GM23338 (cell line): ENCODE measurements at regions not wholly inside any gene's neighbourhood (a gene's known extent, or its start where the extent isn't known, plus 50 kb on each side); places are given as distances from the start of the nearest gene placed in this dataset.

ENCODE experiments used
- ATAC-seq: fragments of 200-7000 bp; cut with Tn5 transposase; 3 replicates; pipeline ENCODE4 v1.9.1; 2020
- DNase-seq: peaks from one replicate; pipeline ENCODE4 v3.0.0-alpha.2; 2015; ENCODE audit warnings: low spot score
- H2AFZ ChIP-seq: fragments of 200-600 bp; sonication (generic); 2 replicates; pipeline ENCODE4 v1.8.0; 2016; ENCODE audit warnings: antibody characterized with exemption, mild to moderate bottlenecking, moderate library complexity
- H3F3A ChIP-seq: fragments of 200-600 bp; sonication (generic); replicated peaks from 2 replicates; pipeline ENCODE4 v1.8.0; 2017; ENCODE audit warnings: antibody characterized with exemption, mixed run types, low read depth
- H3K27ac ChIP-seq: fragments of 200-600 bp; sonication (generic); 2 replicates; pipeline ENCODE4 v1.6.1; 2016; ENCODE audit warnings: low read depth
- H3K27me3 ChIP-seq: fragments of 200-600 bp; sonication (generic); 2 replicates; pipeline ENCODE4 v1.8.0; 2016; ENCODE audit warnings: mild to moderate bottlenecking, mixed run types, moderate library complexity; ENCODE audit not compliant: insufficient read depth
- H3K36me3 ChIP-seq: fragments of 200-600 bp; sonication (generic); 2 replicates; pipeline ENCODE4 v1.8.0; 2016; ENCODE audit warnings: mild to moderate bottlenecking; ENCODE audit not compliant: insufficient read depth
- H3K4me1 ChIP-seq: fragments of 200-600 bp; sonication (generic); 2 replicates; pipeline ENCODE4 v1.8.0; 2016; ENCODE audit warnings: mild to moderate bottlenecking, moderate library complexity; ENCODE audit not compliant: insufficient read depth
- H3K4me2 ChIP-seq: fragments of 200-600 bp; sonication (generic); 2 replicates; pipeline ENCODE4 v1.7.1; 2017; ENCODE audit warnings: mixed run types
- H3K4me3 ChIP-seq: fragments of 200-600 bp; sonication (generic); 2 replicates; pipeline ENCODE4 v1.6.1; 2016; ENCODE audit warnings: mixed run types
- H3K79me2 ChIP-seq: fragments of 200-600 bp; sonication (generic); replicated peaks from 2 replicates; pipeline ENCODE4 v1.8.0; 2017; ENCODE audit warnings: mild to moderate bottlenecking; ENCODE audit not compliant: insufficient read depth
- H3K9me2 ChIP-seq: fragments of 200-600 bp; sonication (generic); 2 replicates; pipeline ENCODE4 v1.8.0; 2017; ENCODE audit not compliant: insufficient read depth
- H4K20me1 ChIP-seq: fragments of 200-600 bp; sonication (generic); replicated peaks from 2 replicates; pipeline ENCODE4 v1.8.0; 2017; ENCODE audit warnings: mild to moderate bottlenecking; ENCODE audit not compliant: insufficient read depth
- H3K27ac Mint-ChIP-seq: 2 replicates; pipeline ENCODE4 v1.8.0; 2020; ENCODE audit warnings: inconsistent platforms, mild to moderate bottlenecking, moderate library complexity, mixed read lengths
- H3K27me3 Mint-ChIP-seq: 3 replicates; pipeline ENCODE4 v1.8.0; 2022; ENCODE audit warnings: low read depth, mild to moderate bottlenecking, moderate library complexity, mixed read lengths, inconsistent platforms; ENCODE audit not compliant: insufficient read depth, poor library complexity
- H3K36me3 Mint-ChIP-seq: 3 replicates; pipeline ENCODE4 v1.8.0; 2021; ENCODE audit warnings: low read depth, mild to moderate bottlenecking, inconsistent platforms, moderate library complexity, mixed read lengths
- H3K4me1 Mint-ChIP-seq: 3 replicates; pipeline ENCODE4 v1.8.0; 2020; ENCODE audit warnings: mild to moderate bottlenecking, inconsistent platforms, mixed read lengths
- H3K4me3 Mint-ChIP-seq: 3 replicates; pipeline ENCODE4 v1.8.0; 2021; ENCODE audit warnings: moderate library complexity, mild to moderate bottlenecking, inconsistent platforms, mixed read lengths
- H3K9me3 Mint-ChIP-seq: 3 replicates; pipeline ENCODE4 v1.8.0; 2020; ENCODE audit warnings: moderate library complexity, mild to moderate bottlenecking, inconsistent platforms, mixed read lengths
- CREB1 ChIP-seq: fragments of 250-450 bp; sonication (Bioruptor Pico); IDR thresholded peaks from 2 replicates; pipeline ENCODE4 v1.5.0; 2020; ENCODE audit warnings: low read depth, mild to moderate bottlenecking, moderate library complexity
- EZH2phosphoT487 ChIP-seq: fragments of 200-600 bp; sonication (generic); IDR thresholded peaks from one replicate; pipeline ENCODE4 v1.8.1; 2018; ENCODE audit warnings: antibody characterized with exemption; ENCODE audit not compliant: unreplicated experiment
- JUNB ChIP-seq: IDR thresholded peaks from one replicate; pipeline ENCODE4 v1.6.1; 2016; ENCODE audit warnings: antibody characterized with exemption; ENCODE audit not compliant: unreplicated experiment
- NANOG ChIP-seq: IDR thresholded peaks from 2 replicates; pipeline ENCODE4 v1.6.1; 2016; ENCODE audit warnings: antibody characterized with exemption, borderline replicate concordance
- POLR2AphosphoS5 ChIP-seq: IDR thresholded peaks from 2 replicates; pipeline ENCODE4 v1.6.1; 2016; ENCODE audit warnings: antibody characterized with exemption, low read depth
- STAT1 ChIP-seq: IDR thresholded peaks from one replicate; pipeline ENCODE4 v1.6.1; 2016; ENCODE audit warnings: antibody characterized with exemption; ENCODE audit not compliant: unreplicated experiment
- ZNF114 ChIP-seq: fragments of 250-450 bp; sonication (Bioruptor Pico); IDR thresholded peaks from 2 replicates; pipeline ENCODE4 v1.5.0; 2020; ENCODE audit warnings: mild to moderate bottlenecking, moderate library complexity
- TF ChIP-seq, protein P1 (sequence below): IDR thresholded peaks from 2 replicates; pipeline ENCODE4 v1.6.1; 2016; ENCODE audit warnings: antibody characterized with exemption
- TF ChIP-seq, protein P2 (sequence below): IDR thresholded peaks from one replicate; pipeline ENCODE4 v1.6.1; 2018; ENCODE audit warnings: antibody characterized with exemption; ENCODE audit not compliant: unreplicated experiment
- TF ChIP-seq, protein P3 (sequence below), 2 experiments: fragments of 200-600 bp in 1 of 2; sonication (generic) in 1 of 2; conservative IDR thresholded peaks; 2 replicates each; pipeline versions ENCODE4 v1.5.1 to v1.6.1; 2016 to 2017; ENCODE audit warnings: antibody characterized with exemption in 2 of 2, low read depth in 2 of 2, mild to moderate bottlenecking in 2 of 2, moderate library complexity in 1 of 2
- TF ChIP-seq, protein P4 (sequence below): fragments of 250-450 bp; sonication (Bioruptor Pico); IDR thresholded peaks from 2 replicates; pipeline ENCODE4 v1.5.0; 2020; ENCODE audit warnings: mild to moderate bottlenecking, moderate library complexity

DNA sequence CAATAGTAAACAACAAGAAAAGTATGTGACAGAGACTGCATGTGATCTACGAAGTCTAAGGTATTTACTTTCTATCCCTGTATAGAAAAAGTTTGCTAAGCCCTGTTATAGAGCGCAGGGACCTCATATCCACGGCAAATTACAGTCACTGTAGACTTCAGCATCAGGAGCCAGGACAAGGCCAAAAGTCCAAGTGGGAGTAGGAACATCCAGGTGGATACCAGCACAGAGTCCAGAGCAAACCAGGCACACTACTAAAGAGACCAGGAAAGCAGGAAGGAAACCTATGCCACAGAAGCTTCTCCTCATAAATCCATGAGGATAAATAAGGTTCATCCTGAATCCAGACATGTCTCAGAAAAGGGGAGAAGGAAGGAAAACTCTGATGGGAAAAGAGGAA, 342.2 kb upstream of the HTR2A start:
- DNase-seq (no peak), ATAC-seq (no peak)
- no peaks in the 10 kb centered on the region for H4K20me1 ChIP-seq
- no peaks in the 10 kb centered on the region for H3K4me1 ChIP-seq
- Mint-ChIP-seq H3K27ac (no peak overlapping the region; the same call in 1 of the 2 replicates), H3K36me3 (no peaks in the 10 kb centered on the region), H3K9me3 (no peaks in the 10 kb centered on the region; the same call in 2 of the 3 replicates), H3K4me1 (no peaks in the 10 kb centered on the region), H3K4me3 (no peak overlapping the region), H3K27me3 (peaks cover 3% of the 10 kb centered on the region)
- no peak overlapping the region for H3K4me2 ChIP-seq
- H3K27ac ChIP-seq = no peak overlapping the region
- 0 out of 2 replicates have a peak, but pooled peaks cover 11% of the 10 kb centered on the region for H3K9me2 ChIP-seq
- H3K4me3 ChIP-seq = no peak overlapping the region
- H3F3A ChIP-seq = no peaks in the 10 kb centered on the region
- H3K79me2 ChIP-seq = no peaks in the 10 kb centered on the region
- no peaks in the 10 kb centered on the region for H3K27me3 ChIP-seq
- H3K36me3 ChIP-seq = no peaks in the 10 kb centered on the region
- H2AFZ ChIP-seq = peak overlapping the region; percentile 83; the same call in 1 of the 2 replicates
- TF ChIP-seq CREB1 (no peak), POLR2AphosphoS5 (no peak), EZH2phosphoT487 (no peak), NANOG (no peak), STAT1 (no peak), ZNF114 (CRISPR knock-in tag) (no peak), JUNB (no peak)
- TF ChIP-seq, protein P1, sequence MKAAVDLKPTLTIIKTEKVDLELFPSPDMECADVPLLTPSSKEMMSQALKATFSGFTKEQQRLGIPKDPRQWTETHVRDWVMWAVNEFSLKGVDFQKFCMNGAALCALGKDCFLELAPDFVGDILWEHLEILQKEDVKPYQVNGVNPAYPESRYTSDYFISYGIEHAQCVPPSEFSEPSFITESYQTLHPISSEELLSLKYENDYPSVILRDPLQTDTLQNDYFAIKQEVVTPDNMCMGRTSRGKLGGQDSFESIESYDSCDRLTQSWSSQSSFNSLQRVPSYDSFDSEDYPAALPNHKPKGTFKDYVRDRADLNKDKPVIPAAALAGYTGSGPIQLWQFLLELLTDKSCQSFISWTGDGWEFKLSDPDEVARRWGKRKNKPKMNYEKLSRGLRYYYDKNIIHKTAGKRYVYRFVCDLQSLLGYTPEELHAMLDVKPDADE = no peak

DNA sequence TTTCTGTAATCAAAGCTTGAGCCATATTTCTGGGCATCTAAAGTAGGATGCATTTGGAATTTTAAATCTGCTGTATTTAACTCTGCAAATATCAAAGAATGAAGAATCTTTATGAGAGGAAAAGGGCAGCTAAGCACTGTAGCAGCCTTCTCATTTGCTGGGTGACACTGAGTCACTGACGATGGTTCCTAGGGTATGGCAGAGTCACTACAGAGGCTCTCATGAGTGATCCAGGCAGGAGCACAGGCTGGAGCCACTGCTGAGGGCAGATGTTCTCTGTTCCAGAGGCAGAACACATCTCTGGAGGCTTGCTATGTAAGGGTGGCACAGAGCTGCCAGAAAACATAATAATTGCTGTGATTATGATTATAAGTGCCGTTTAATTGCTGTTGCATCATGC, 340.7 kb upstream of the HTR2A start:
- no peaks in the 10 kb centered on the region for H3K27me3 ChIP-seq
- no peaks in the 10 kb centered on the region for H3F3A ChIP-seq
- Mint-ChIP-seq H3K27ac (no peak overlapping the region), H3K9me3 (no peaks in the 10 kb centered on the region; the same call in 2 of the 3 replicates), H3K27me3 (peaks cover 3% of the 10 kb centered on the region), H3K4me3 (no peak overlapping the region), H3K4me1 (no peaks in the 10 kb centered on the region; the same call in 2 of the 3 replicates), H3K36me3 (no peaks in the 10 kb centered on the region)
- H2AFZ ChIP-seq = no peak overlapping the region
- no peak for ATAC-seq
- no peak overlapping the region for H3K4me3 ChIP-seq
- H3K4me1 ChIP-seq = no peaks in the 10 kb centered on the region
- no peaks in the 10 kb centered on the region for H3K36me3 ChIP-seq
- no peak overlapping the region for H3K27ac ChIP-seq
- 0 out of 2 replicates have a peak, but pooled peaks cover 11% of the 10 kb centered on the region for H3K9me2 ChIP-seq
- H3K4me2 ChIP-seq = no peak overlapping the region
- H3K79me2 ChIP-seq = no peaks in the 10 kb centered on the region
- H4K20me1 ChIP-seq = no peaks in the 10 kb centered on the region
- no peak for DNase-seq
- no peak for TF ChIP-seq POLR2AphosphoS5
- TF ChIP-seq, protein P2, sequence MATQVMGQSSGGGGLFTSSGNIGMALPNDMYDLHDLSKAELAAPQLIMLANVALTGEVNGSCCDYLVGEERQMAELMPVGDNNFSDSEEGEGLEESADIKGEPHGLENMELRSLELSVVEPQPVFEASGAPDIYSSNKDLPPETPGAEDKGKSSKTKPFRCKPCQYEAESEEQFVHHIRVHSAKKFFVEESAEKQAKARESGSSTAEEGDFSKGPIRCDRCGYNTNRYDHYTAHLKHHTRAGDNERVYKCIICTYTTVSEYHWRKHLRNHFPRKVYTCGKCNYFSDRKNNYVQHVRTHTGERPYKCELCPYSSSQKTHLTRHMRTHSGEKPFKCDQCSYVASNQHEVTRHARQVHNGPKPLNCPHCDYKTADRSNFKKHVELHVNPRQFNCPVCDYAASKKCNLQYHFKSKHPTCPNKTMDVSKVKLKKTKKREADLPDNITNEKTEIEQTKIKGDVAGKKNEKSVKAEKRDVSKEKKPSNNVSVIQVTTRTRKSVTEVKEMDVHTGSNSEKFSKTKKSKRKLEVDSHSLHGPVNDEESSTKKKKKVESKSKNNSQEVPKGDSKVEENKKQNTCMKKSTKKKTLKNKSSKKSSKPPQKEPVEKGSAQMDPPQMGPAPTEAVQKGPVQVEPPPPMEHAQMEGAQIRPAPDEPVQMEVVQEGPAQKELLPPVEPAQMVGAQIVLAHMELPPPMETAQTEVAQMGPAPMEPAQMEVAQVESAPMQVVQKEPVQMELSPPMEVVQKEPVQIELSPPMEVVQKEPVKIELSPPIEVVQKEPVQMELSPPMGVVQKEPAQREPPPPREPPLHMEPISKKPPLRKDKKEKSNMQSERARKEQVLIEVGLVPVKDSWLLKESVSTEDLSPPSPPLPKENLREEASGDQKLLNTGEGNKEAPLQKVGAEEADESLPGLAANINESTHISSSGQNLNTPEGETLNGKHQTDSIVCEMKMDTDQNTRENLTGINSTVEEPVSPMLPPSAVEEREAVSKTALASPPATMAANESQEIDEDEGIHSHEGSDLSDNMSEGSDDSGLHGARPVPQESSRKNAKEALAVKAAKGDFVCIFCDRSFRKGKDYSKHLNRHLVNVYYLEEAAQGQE = no peak
- TF ChIP-seq, protein P3, sequence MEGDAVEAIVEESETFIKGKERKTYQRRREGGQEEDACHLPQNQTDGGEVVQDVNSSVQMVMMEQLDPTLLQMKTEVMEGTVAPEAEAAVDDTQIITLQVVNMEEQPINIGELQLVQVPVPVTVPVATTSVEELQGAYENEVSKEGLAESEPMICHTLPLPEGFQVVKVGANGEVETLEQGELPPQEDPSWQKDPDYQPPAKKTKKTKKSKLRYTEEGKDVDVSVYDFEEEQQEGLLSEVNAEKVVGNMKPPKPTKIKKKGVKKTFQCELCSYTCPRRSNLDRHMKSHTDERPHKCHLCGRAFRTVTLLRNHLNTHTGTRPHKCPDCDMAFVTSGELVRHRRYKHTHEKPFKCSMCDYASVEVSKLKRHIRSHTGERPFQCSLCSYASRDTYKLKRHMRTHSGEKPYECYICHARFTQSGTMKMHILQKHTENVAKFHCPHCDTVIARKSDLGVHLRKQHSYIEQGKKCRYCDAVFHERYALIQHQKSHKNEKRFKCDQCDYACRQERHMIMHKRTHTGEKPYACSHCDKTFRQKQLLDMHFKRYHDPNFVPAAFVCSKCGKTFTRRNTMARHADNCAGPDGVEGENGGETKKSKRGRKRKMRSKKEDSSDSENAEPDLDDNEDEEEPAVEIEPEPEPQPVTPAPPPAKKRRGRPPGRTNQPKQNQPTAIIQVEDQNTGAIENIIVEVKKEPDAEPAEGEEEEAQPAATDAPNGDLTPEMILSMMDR (conservative IDR thresholded peaks at IDR 0.05; ENCODE audit: low read depth in 2 of 2) = no peak
- TF ChIP-seq, protein P4, sequence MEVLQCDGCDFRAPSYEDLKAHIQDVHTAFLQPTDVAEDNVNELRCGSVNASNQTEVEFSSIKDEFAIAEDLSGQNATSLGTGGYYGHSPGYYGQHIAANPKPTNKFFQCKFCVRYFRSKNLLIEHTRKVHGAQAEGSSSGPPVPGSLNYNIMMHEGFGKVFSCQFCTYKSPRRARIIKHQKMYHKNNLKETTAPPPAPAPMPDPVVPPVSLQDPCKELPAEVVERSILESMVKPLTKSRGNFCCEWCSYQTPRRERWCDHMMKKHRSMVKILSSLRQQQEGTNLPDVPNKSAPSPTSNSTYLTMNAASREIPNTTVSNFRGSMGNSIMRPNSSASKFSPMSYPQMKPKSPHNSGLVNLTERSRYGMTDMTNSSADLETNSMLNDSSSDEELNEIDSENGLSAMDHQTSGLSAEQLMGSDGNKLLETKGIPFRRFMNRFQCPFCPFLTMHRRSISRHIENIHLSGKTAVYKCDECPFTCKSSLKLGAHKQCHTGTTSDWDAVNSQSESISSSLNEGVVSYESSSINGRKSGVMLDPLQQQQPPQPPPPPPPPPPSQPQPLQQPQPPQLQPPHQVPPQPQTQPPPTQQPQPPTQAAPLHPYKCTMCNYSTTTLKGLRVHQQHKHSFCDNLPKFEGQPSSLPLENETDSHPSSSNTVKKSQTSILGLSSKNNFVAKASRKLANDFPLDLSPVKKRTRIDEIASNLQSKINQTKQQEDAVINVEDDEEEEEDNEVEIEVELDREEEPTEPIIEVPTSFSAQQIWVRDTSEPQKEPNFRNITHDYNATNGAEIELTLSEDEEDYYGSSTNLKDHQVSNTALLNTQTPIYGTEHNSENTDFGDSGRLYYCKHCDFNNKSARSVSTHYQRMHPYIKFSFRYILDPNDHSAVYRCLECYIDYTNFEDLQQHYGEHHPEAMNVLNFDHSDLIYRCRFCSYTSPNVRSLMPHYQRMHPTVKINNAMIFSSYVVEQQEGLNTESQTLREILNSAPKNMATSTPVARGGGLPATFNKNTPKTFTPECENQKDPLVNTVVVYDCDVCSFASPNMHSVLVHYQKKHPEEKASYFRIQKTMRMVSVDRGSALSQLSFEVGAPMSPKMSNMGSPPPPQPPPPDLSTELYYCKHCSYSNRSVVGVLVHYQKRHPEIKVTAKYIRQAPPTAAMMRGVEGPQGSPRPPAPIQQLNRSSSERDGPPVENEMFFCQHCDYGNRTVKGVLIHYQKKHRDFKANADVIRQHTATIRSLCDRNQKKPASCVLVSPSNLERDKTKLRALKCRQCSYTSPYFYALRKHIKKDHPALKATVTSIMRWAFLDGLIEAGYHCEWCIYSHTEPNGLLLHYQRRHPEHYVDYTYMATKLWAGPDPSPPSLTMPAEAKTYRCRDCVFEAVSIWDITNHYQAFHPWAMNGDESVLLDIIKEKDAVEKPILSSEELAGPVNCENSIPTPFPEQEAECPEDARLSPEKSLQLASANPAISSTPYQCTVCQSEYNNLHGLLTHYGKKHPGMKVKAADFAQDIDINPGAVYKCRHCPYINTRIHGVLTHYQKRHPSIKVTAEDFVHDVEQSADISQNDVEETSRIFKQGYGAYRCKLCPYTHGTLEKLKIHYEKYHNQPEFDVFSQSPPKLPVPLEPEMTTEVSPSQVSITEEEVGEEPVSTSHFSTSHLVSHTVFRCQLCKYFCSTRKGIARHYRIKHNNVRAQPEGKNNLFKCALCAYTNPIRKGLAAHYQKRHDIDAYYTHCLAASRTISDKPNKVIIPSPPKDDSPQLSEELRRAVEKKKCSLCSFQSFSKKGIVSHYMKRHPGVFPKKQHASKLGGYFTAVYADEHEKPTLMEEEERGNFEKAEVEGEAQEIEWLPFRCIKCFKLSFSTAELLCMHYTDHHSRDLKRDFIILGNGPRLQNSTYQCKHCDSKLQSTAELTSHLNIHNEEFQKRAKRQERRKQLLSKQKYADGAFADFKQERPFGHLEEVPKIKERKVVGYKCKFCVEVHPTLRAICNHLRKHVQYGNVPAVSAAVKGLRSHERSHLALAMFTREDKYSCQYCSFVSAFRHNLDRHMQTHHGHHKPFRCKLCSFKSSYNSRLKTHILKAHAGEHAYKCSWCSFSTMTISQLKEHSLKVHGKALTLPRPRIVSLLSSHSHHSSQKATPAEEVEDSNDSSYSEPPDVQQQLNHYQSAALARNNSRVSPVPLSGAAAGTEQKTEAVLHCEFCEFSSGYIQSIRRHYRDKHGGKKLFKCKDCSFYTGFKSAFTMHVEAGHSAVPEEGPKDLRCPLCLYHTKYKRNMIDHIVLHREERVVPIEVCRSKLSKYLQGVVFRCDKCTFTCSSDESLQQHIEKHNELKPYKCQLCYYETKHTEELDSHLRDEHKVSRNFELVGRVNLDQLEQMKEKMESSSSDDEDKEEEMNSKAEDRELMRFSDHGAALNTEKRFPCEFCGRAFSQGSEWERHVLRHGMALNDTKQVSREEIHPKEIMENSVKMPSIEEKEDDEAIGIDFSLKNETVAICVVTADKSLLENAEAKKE = no peak
